HG03103 (cell line): ENCODE measurements at regions not wholly inside any gene's neighbourhood (a gene's known extent, or its start where the extent isn't known, plus 50 kb on each side); places are given as distances from the start of the nearest gene placed in this dataset.

ENCODE experiments used
- ATAC-seq: cut with Tn5 transposase; IDR thresholded peaks from one replicate; pipeline ENCODE4 v1.9.1; 2021; ENCODE audit warnings: low read depth; ENCODE audit not compliant: unreplicated experiment

GRCh38 chr3:194277786-194278130 lies 73.4 kb downstream of the CPN2 start:
- no peak for ATAC-seq

- ATAC-seq: no peak
Observed at GRCh38 chr3:194278186-194278845, 72.8 kb downstream of the CPN2 start.

GRCh38 chr3:194279101-194279500 lies 72.0 kb downstream of the CPN2 start:
- no peak for ATAC-seq

GRCh38 chr3:194279701-194280360 lies 71.3 kb downstream of the CPN2 start:
- ATAC-seq: no peak

GRCh38 chr3:194280777-194281176 lies 70.4 kb downstream of the CPN2 start:
- ATAC-seq: no peak

- no peak for ATAC-seq
Observed at GRCh38 chr3:194281306-194281705, 69.8 kb downstream of the CPN2 start.

GRCh38 chr3:194281766-194282165 lies 69.4 kb downstream of the CPN2 start:
- no peak for ATAC-seq

- no peak for ATAC-seq
Observed at GRCh38 chr3:194282436-194283122, 68.5 kb downstream of the CPN2 start.

- ATAC-seq: no peak
Observed at GRCh38 chr3:194283221-194284006, 67.7 kb downstream of the CPN2 start.

GRCh38 chr3:194284351-194284750 lies 66.8 kb downstream of the CPN2 start:
- ATAC-seq: no peak

GRCh38 chr3:194285024-194285849 lies 65.9 kb downstream of the CPN2 start:
- ATAC-seq: no peak

- no peak for ATAC-seq
Observed at GRCh38 chr3:194285850-194286197, 65.3 kb downstream of the CPN2 start.

GRCh38 chr3:194286375-194287146 lies 64.6 kb downstream of the CPN2 start:
- no peak for ATAC-seq

- ATAC-seq: no peak
Observed at GRCh38 chr3:194287374-194287773, 63.8 kb downstream of the CPN2 start.

- no peak for ATAC-seq
Observed at GRCh38 chr3:194287977-194288706, 63.0 kb downstream of the CPN2 start.
